D341Med (cell line): ENCODE measurements at regions not wholly inside any gene's neighbourhood (a gene's known extent, or its start where the extent isn't known, plus 50 kb on each side); places are given as distances from the start of the nearest gene placed in this dataset.

Experiments used
- DNase-seq: peaks from one replicate; pipeline ENCODE4 v3.0.0; 2012; ENCODE audit warnings: low spot score

DNA sequence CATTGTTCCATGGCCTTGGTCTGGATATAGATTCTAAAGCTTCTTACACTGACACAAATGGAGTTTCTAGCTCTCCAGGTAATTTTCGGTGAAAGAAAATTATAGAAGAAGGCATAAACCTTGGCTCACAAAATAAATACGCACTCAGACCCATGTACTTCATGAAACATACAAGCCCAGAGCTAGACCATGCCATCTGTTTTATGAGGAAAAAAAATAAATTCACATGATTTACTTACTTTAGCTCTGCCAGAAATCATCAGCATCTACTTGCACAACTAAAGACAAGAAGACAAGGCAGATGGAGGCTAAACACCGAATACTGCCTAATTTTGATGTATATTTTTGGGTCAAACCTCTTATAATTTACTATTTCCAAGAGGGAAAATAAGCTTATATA lies 197.4 kb upstream of the KLF14 start:
- DNase-seq: no peak

DNA sequence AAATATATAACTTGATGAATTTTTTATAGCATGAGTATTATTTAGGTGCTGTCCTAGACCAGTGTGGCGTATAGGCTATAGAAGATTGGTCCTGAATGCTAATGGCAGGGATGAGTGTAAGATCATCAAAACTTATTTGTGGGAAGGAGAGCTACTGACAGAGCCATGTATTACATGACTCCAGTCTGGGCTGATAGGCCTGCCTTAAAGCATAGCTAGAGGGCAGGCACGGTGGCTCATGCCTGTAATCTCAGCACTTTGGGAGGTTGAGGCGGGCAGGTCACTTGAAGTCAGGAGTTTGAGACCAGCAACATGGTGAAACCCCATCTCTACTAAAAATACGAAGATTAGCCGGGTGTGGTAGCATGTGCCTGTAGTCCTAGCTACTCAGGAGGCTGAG lies 198.1 kb upstream of the KLF14 start:
- no peak for DNase-seq

- no peak for DNase-seq
These were observed 198.8 kb upstream of the KLF14 start for GRCh38 chr7:130932667-130933432.

DNA sequence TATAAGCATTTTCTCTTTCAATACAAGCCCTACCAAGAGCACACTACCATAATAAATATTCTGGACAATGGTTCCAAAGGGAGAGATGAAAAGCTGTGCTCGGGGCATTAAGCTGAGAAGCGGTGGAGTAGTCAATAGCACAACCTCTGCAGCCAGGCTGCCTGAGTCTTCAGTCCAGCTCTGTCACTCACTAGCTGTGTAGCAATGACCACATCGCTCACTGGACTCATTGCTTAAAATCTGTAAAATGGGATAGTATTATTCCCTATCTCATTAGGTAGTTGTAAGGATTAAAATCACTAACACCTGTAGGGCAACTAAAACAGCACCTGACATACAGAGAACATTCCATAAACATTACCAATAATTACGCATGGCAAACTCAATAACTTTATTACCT lies 199.9 kb upstream of the KLF14 start:
- DNase-seq: no peak

GRCh38 chr7:130935564-130936157 lies 201.7 kb upstream of the KLF14 start:
- DNase-seq: no peak

DNA sequence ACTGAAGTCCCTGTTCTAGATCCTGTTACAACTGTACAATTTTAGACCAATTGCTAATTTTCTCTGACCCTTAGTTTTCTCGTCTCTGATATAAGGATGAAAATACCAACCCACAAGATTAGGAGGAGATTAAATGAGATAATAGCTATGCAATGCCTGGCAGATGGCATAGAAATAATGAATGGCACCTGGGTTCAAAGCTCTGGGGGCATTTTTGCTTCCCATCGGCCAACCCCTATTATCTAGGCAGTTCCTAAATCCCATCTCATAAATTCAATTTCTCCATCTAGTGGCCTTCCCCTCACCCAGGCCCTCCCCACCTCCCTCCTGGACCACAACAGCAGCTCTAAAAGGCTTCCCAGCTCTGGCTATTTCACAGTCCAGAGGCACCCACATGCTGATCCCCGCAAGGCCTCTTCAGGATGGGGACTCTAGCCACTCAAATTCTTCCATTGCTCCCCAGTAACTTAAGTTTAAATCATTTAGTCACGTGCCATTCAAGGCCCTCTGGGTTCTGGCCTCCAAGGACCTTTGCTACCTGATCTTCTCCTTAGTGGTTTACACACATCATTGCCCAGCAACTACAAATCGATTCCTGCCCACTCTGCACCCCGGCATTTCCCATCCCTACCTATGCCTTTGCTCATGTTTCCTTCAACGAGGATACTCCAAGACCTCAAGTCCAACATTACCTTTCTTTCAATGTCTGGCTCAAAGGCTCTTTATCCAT lies 202.4 kb upstream of the KLF14 start:
- DNase-seq: no peak

- no peak for DNase-seq
These were observed 203.0 kb upstream of the KLF14 start for GRCh38 chr7:130937016-130937415.

DNA sequence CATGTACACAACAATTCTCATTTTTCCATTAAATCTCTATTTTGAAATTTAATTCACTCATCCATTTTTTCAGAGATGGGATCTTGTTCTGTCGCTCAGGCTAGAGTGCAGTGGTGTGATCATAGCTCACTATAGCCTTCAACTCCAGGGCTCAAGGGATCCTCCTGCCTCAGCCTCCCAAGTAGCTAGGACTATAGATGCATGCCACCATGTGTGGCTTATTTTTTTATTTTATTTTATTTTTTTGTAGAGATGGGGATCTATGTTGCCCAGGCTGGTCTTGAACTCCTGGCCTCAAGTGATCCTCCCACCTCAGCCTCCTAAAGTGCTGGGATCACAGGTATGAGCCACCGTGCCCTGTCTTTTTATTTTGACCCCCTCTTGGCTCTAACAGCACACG lies 203.8 kb upstream of the KLF14 start:
- DNase-seq: no peak

DNA sequence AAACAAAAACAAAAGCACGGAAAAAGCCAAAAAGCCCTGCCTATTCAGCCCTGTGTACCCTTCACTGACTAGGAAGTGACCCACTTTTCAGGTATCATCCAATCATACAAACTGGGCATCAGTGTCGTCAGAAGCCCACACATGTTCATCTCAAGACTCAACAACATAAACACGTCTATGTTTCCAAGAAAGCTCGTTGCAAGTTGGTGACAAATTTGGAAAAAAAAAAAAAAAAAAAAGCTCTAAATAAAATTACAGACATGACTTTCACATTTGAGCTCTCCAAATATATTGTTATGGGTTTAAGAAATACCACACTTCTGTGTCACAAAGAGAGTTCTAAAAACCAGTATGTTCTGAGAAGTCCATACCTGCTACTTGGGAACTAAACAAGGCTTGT lies 204.7 kb upstream of the KLF14 start:
- no peak for DNase-seq

- no peak for DNase-seq
These were observed 205.5 kb upstream of the KLF14 start for GRCh38 chr7:130939321-130940095.

DNA sequence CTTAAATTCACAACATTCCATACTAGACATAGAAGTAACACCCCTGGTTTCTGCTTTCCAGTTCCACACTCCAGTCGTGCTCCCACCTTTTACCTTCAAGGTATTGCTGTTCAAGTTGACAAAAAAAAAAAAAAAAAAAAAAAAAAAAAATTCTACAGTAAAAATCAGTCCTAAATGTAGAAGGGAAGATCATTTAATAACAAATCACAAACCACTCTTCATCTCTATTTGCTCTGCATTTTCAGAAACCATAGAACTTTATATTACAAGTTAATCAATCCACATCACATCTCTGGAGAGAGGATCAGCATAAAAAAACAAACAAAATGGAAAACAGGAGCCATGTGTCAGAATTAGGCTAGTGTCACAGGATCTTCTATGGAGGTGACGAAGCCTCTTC lies 206.3 kb upstream of the KLF14 start:
- no peak for DNase-seq

GRCh38 chr7:130940907-130941306 lies 206.9 kb upstream of the KLF14 start:
- DNase-seq: no peak

DNA sequence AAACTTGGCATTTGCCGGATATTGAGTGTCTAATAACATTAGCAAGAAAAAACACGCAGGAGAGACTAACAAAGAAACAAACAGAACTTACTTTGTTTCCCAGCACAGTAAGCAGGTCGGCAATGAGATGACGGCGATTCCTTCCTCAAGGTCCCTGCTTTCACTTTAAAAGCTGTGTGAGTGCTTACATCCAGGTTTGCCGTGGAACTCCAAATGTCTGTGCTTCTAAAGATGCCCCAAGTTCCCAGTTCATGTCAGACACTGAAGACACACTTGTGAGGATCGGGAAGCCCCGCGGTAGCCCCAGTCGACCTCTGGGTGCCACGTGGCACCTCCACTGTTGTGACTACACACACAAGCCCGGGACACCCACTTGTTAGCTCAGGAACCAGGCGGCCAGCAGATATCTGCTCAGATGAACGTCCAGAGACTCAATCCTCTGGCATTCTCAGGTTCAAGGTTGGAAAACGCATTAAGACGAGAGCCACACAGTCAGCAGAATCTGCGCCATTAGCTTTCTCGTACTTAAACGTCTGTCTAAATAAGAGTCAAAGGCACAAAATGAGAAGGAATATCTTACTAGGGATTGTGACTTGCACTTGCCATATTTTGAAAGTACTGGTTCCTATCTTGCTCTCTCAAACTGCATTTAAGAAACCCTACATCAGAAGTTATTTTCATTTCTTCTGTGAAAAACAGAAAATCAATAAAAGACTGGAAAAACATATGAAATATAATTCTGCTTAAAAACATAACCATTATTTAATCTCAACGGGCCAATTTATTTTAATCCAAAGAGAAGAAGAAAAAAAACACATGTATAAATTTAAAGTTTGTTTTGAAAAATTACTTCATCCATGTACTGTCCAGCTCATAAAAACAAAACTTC lies 207.6 kb upstream of the KLF14 start:
- DNase-seq: no peak

- DNase-seq: no peak
These were observed 208.4 kb upstream of the KLF14 start for GRCh38 chr7:130942211-130942964.

GRCh38 chr7:130943336-130943901 lies 209.4 kb upstream of the KLF14 start:
- no peak for DNase-seq

GRCh38 chr7:130943981-130944380 lies 210.0 kb upstream of the KLF14 start:
- DNase-seq: no peak

- no peak for DNase-seq
These were observed 211.0 kb upstream of the KLF14 start for GRCh38 chr7:130944997-130945396.

- no peak for DNase-seq
These were observed 211.4 kb upstream of the KLF14 start for GRCh38 chr7:130945411-130945811.

DNA sequence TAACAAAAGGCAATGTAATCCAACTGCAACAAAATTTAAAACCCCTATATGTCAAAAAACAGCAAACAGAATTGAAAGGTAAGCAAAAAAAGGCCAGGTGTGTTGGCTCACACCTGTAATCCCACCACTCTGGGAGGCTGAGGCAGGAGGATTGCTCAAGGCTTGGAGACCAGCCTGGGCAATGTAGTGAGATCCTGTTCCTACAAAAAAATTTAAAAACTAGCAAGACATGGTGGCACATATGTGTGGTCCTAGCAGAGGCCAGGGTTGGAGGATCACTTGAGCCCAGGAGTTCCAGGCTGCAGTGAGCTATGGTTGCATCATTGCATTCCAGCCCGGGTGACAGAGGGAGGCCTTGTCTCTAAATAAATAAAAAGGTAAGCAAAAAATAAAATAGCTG lies 212.1 kb upstream of the KLF14 start:
- no peak for DNase-seq

DNA sequence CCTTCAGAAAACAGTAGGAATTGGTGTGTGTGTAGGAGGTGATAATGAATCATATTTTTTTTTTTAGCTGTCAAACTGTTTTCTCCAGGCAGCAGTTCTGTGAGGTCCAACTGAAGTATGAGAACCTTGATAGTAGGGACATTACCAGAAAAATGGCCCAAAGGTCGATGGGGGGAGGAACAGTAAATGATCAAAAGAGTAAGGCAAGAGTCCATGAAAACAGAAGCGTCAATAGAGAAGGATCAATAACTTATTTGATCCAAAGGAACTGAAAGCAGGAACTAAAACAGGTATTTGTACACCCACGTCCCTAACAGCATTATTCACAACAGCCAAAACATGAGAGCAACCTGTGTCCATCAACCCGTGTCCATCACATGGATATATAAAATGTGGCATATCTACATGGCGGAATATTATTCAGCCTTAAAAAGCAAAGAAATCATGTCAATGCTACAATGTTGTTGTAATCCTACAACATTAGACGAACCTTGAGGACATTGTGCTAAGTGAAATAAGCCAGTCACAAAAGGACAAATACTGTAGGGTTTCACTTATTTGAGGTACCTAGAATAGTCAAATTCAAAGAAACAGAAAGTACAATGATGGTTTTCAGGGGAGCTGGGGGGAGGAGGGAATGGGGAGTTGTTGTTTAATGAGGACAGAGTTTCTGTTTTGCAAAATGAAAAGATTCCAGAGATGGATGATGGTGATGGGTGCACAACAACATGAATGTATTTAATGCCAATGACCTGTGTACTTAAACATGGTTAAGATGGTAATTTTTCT lies 214.0 kb upstream of the KLF14 start:
- DNase-seq: no peak
